ENCODE measurements at regions not wholly inside any gene's neighbourhood (a gene's known extent, or its start where the extent isn't known, plus 50 kb on each side); places are given as distances from the start of the nearest gene placed in this dataset.

DNA sequence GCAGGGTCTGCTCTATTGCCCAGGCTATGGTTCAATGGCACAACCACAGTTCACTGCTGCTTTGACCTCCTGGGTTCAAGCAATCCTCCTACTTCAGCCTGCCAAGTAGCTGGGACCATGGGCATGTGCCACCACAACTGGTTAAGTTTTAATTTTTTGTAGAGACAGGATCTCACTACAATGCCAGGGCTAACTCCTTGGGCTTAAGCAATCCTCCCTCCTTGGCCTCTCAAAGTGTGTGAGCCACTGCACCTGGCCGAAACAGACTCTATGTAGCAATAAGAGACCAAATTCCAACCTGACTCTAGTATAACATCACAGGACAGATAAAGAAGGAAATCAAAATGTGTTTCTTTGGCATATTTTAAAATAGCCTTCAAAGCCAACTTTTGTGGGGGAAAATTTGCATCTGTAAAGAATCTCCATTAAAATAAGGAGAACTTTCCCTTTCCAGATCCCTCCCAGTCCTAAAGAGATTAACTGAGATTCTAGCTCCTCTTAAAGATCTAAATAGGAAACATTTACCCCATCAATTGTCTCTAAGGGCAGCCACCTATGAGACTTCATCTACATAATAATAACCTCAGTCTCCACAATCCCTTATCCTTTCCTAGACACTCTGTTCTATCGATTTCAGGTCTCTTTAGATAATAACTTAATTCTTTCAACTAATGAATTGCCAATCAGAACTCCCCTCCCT, 94.7 kb upstream of the PLCB4 start:
- WGBS (ENCODE audit: extremely low coverage, insufficient coverage, low lambda C conversion rate), result no CpG with 5 or more reads among the region's 2 CpGs
- no peaks in the 10 kb centered on the region for H3K27me3 ChIP-seq (ENCODE audit: insufficient read depth, low read length, poor library complexity)
- H2BK120ac ChIP-seq (ENCODE audit: low read depth, low read length), result no peak overlapping the region
- H3K18ac ChIP-seq (ENCODE audit: low read length), result no peak overlapping the region
- H3K4ac ChIP-seq (ENCODE audit: low read depth, low read length), result no peak overlapping the region
- H3K4me3 ChIP-seq (ENCODE audit: low read length), result no peak overlapping the region
- no peak overlapping the region for H2BK5ac ChIP-seq (ENCODE audit: low read length)
- no peak overlapping the region for H3K9ac ChIP-seq (ENCODE audit: low read length)
- no peaks in the 10 kb centered on the region for H3K79me1 ChIP-seq (ENCODE audit: low read length)
- H3K79me2 ChIP-seq (ENCODE audit: control insufficient read depth, insufficient read depth, low read length), result no peaks in the 10 kb centered on the region
- H3K4me2 ChIP-seq (ENCODE audit: low read length), result no peak overlapping the region
- H2BK15ac ChIP-seq (replicated peaks; ENCODE audit: low read depth), result no peak overlapping the region
- no peaks in the 10 kb centered on the region for H3K4me1 ChIP-seq (ENCODE audit: control insufficient read depth, low read depth, low read length)
- no peak overlapping the region for H3K23ac ChIP-seq (ENCODE audit: low read length)
- no peak overlapping the region for H2AK5ac ChIP-seq (ENCODE audit: low read length)
- no peak overlapping the region for H3K56ac ChIP-seq (ENCODE audit: low read length)
- H4K5ac ChIP-seq (ENCODE audit: low read length), result no peak overlapping the region
- H3K27ac ChIP-seq (ENCODE audit: low read depth, low read length), result no peak overlapping the region
- H4K8ac ChIP-seq (ENCODE audit: low read depth, low read length), result no peak overlapping the region
- H3K36me3 ChIP-seq (ENCODE audit: control insufficient read depth, insufficient read depth, low read length), result no peaks in the 10 kb centered on the region
- no peak for DNase-seq

DNA sequence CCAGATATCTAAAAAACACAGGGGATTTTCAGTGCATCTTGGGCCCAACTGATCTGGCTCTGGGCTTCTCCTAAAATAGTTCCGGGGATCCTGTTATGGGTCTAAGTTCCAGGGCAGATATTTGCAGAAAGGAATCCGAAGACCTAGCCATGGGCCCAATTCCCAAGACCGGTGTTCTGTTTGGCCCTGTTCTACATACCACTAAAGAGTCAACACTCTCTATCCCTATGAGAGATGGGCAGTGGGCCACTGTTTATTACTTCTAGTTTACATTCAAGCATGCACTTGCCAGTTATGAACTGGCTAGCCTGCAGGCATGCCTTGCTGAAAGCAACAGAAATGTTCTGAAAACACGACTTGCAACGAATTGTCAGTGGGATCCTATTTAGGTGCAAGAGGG, 87.4 kb upstream of the PLCB4 start:
- Histone ChIP-seq H3K9ac (ENCODE audit: low read length) (no peak overlapping the region), H3K4me2 (ENCODE audit: low read length) (no peak overlapping the region), H3K79me1 (ENCODE audit: low read length) (no peaks in the 10 kb centered on the region), H3K4me1 (ENCODE audit: control insufficient read depth, low read depth, low read length) (no peaks in the 10 kb centered on the region), H3K4ac (ENCODE audit: low read depth, low read length) (no peak overlapping the region), H3K27me3 (ENCODE audit: insufficient read depth, low read length, poor library complexity) (no peaks in the 10 kb centered on the region), H3K36me3 (ENCODE audit: control insufficient read depth, insufficient read depth, low read length) (no peaks in the 10 kb centered on the region), H3K56ac (ENCODE audit: low read length) (no peak overlapping the region), H2BK5ac (ENCODE audit: low read length) (no peak overlapping the region), H3K79me2 (ENCODE audit: control insufficient read depth, insufficient read depth, low read length) (no peaks in the 10 kb centered on the region), H4K8ac (ENCODE audit: low read depth, low read length) (no peak overlapping the region), H2AK5ac (ENCODE audit: low read length) (no peak overlapping the region), H3K4me3 (ENCODE audit: low read length) (no peak overlapping the region), H3K27ac (ENCODE audit: low read depth, low read length) (no peak overlapping the region), H3K23ac (ENCODE audit: low read length) (no peak overlapping the region), H2BK15ac (replicated peaks; ENCODE audit: low read depth) (no peak overlapping the region), H4K5ac (ENCODE audit: low read length) (no peak overlapping the region), H2BK120ac (ENCODE audit: low read depth, low read length) (no peak overlapping the region), H3K18ac (ENCODE audit: low read length) (no peak overlapping the region)
- DNase-seq, result no peak
- no CpG with 5 or more reads among the region's 5 CpGs for WGBS (ENCODE audit: extremely low coverage, insufficient coverage, low lambda C conversion rate)

DNA sequence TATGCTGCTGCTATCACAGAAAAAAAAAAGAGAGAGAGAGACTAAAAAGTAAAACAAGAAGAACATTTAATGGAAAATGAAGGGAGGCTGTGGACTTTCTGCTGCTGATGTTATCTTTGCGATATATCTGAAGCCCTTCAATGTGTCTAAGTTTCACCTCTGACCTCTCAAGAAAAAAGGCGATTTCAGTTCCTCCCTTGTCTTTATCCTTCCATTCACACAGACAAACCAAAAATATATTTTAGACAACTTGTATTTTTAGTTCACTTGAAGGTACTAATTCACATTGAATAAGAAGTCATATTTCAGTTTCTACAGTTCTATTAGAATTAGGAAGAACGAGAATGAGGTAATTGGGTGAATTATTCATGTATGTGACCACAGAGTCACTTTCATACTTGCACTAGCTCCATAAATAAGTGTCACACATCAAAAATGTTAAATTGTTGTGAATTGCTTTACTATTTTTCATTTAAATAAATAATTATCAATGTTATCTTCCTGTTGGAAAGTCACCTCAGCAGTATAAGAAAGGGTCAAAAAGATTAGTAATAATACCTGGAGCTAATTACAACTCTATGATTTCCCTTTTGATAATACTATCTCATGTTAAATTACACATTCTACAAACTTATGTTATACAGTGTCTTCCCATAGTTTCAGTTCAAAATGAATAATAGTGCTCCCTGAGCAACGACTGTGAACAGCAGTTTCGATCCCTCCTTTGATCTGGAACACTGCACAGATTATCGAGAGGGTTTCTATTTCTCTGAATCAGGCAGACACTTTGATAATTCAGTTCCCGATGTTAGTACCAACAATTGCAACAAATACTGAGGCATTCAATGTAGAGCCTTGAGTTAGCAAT, 85.2 kb upstream of the PLCB4 start:
- Histone ChIP-seq H2AK5ac (ENCODE audit: low read length) (no peak overlapping the region), H3K4me2 (ENCODE audit: low read length) (no peak overlapping the region), H3K56ac (ENCODE audit: low read length) (no peak overlapping the region), H2BK120ac (ENCODE audit: low read depth, low read length) (no peak overlapping the region), H3K4me3 (ENCODE audit: low read length) (no peak overlapping the region), H3K27me3 (ENCODE audit: insufficient read depth, low read length, poor library complexity) (no peaks in the 10 kb centered on the region), H3K4me1 (ENCODE audit: control insufficient read depth, low read depth, low read length) (no peaks in the 10 kb centered on the region), H3K18ac (ENCODE audit: low read length) (no peak overlapping the region), H3K9ac (ENCODE audit: low read length) (no peak overlapping the region), H2BK5ac (ENCODE audit: low read length) (no peak overlapping the region), H4K5ac (ENCODE audit: low read length) (no peak overlapping the region), H3K27ac (ENCODE audit: low read depth, low read length) (no peak overlapping the region), H4K8ac (ENCODE audit: low read depth, low read length) (no peak overlapping the region), H2BK15ac (replicated peaks; ENCODE audit: low read depth) (no peak overlapping the region), H3K4ac (ENCODE audit: low read depth, low read length) (no peak overlapping the region), H3K23ac (ENCODE audit: low read length) (no peak overlapping the region), H3K36me3 (ENCODE audit: control insufficient read depth, insufficient read depth, low read length) (no peaks in the 10 kb centered on the region), H3K79me1 (ENCODE audit: low read length) (no peaks in the 10 kb centered on the region), H3K79me2 (ENCODE audit: control insufficient read depth, insufficient read depth, low read length) (no peaks in the 10 kb centered on the region)
- WGBS (ENCODE audit: extremely low coverage, insufficient coverage, low lambda C conversion rate), result no CpG with 5 or more reads among the region's 7 CpGs
- no peak for DNase-seq

DNA sequence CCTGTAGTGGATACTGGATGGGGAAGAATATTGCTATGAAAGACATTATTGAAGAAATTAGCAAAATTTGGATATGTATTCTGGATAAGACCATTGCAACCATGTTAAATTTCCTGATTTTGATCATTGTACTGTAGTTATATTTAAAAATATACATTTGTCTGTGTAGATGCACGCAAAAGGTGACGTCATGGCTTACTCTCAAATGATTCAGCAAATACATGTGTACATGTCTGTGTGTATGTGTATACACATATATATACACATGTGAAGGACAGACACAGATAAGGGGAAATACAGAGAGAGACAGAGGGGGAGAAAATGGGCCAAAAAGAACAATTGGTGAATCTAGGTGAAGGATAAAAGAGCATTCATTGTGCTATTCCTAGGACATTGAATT, 82.3 kb upstream of the PLCB4 start:
- Histone ChIP-seq H3K4me2 (ENCODE audit: low read length) (no peak overlapping the region), H4K8ac (ENCODE audit: low read depth, low read length) (no peak overlapping the region), H2BK15ac (replicated peaks; ENCODE audit: low read depth) (no peak overlapping the region), H3K56ac (ENCODE audit: low read length) (no peak overlapping the region), H3K79me2 (ENCODE audit: control insufficient read depth, insufficient read depth, low read length) (no peaks in the 10 kb centered on the region), H3K27ac (ENCODE audit: low read depth, low read length) (no peak overlapping the region), H2BK120ac (ENCODE audit: low read depth, low read length) (no peak overlapping the region), H3K18ac (ENCODE audit: low read length) (no peak overlapping the region), H3K23ac (ENCODE audit: low read length) (no peak overlapping the region), H3K27me3 (ENCODE audit: insufficient read depth, low read length, poor library complexity) (no peaks in the 10 kb centered on the region), H2AK5ac (ENCODE audit: low read length) (no peak overlapping the region), H3K4ac (ENCODE audit: low read depth, low read length) (no peak overlapping the region), H3K4me3 (ENCODE audit: low read length) (no peak overlapping the region), H3K4me1 (ENCODE audit: control insufficient read depth, low read depth, low read length) (no peaks in the 10 kb centered on the region), H3K36me3 (ENCODE audit: control insufficient read depth, insufficient read depth, low read length) (no peaks in the 10 kb centered on the region), H3K79me1 (ENCODE audit: low read length) (no peaks in the 10 kb centered on the region), H2BK5ac (ENCODE audit: low read length) (no peak overlapping the region), H4K5ac (ENCODE audit: low read length) (no peak overlapping the region), H3K9ac (ENCODE audit: low read length) (no peak overlapping the region)
- WGBS (ENCODE audit: extremely low coverage, insufficient coverage, low lambda C conversion rate), result no CpG with 5 or more reads among the region's 2 CpGs
- DNase-seq, result no peak

DNA sequence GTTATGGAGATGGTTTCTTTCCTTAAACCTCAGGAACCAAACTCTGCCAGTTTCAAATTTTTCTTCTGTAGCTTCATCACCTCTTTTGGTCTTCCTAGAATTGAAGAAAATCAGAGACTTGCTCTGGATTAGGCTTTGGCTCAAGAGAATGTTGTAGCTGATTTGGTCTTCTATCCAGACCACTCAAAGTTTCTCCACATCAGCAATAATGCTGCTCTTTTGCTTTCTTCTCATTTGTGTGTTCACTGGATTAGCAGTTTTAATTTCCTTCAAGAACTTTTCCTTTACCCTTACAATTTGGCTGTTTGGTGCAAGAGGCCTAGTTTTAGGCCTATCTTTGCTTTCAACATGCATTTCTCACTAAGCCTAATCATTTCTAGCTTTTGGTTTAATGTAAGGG, 78.1 kb upstream of the PLCB4 start:
- no peak for DNase-seq
- Histone ChIP-seq H3K36me3 (ENCODE audit: control insufficient read depth, insufficient read depth, low read length) (no peaks in the 10 kb centered on the region), H3K79me1 (ENCODE audit: low read length) (no peaks in the 10 kb centered on the region), H3K79me2 (ENCODE audit: control insufficient read depth, insufficient read depth, low read length) (no peaks in the 10 kb centered on the region), H3K4ac (ENCODE audit: low read depth, low read length) (no peak overlapping the region), H3K27ac (ENCODE audit: low read depth, low read length) (no peak overlapping the region), H3K56ac (ENCODE audit: low read length) (no peak overlapping the region), H2AK5ac (ENCODE audit: low read length) (no peak overlapping the region), H4K8ac (ENCODE audit: low read depth, low read length) (no peak overlapping the region), H3K4me2 (ENCODE audit: low read length) (no peak overlapping the region), H2BK15ac (replicated peaks; ENCODE audit: low read depth) (no peak overlapping the region), H3K18ac (ENCODE audit: low read length) (no peak overlapping the region), H3K9ac (ENCODE audit: low read length) (no peak overlapping the region), H3K4me1 (ENCODE audit: control insufficient read depth, low read depth, low read length) (no peaks in the 10 kb centered on the region), H3K4me3 (ENCODE audit: low read length) (no peak overlapping the region), H2BK120ac (ENCODE audit: low read depth, low read length) (no peak overlapping the region), H3K23ac (ENCODE audit: low read length) (no peak overlapping the region), H4K5ac (ENCODE audit: low read length) (no peak overlapping the region), H2BK5ac (ENCODE audit: low read length) (no peak overlapping the region), H3K27me3 (ENCODE audit: insufficient read depth, low read length, poor library complexity) (no peaks in the 10 kb centered on the region)

Measured in mesendoderm (in vitro differentiated cells).